ENCODE measurements at regions not wholly inside any gene's neighbourhood (a gene's known extent, or its start where the extent isn't known, plus 50 kb on each side); places are given as distances from the start of the nearest gene placed in this dataset.

- TF ChIP-seq CTCF (IDR thresholded peaks at IDR 0.05) (no peak), POLR2A (IDR thresholded peaks at IDR 0.05) (no peak)
These were observed 232.9 kb upstream of the NR4A3 start for GRCh38 chr9:99588747-99589146.
